H9 (cell line): ENCODE measurements at regions not wholly inside any gene's neighbourhood (a gene's known extent, or its start where the extent isn't known, plus 50 kb on each side); places are given as distances from the start of the nearest gene placed in this dataset.

Experiments
- DNase-seq: peaks from one replicate; pipeline ENCODE4 v3.0.0-alpha.2; 2017
- H2AFZ ChIP-seq: one replicate; pipeline ENCODE4 v1.6.1; 2013; ENCODE audit warnings: mild to moderate bottlenecking, low read length, control low read depth, moderate library complexity
- H2AK5ac ChIP-seq: 2 replicates; pipeline ENCODE4 v1.6.1; 2013; ENCODE audit warnings: low read length, control low read depth, mixed read lengths; ENCODE audit not compliant: insufficient read length
- H2BK120ac ChIP-seq: one replicate; pipeline ENCODE4 v1.6.1; 2013; ENCODE audit warnings: low read depth, mild to moderate bottlenecking, low read length, control low read depth, inconsistent platforms; ENCODE audit not compliant: poor library complexity, severe bottlenecking
- H2BK12ac ChIP-seq: 2 replicates; pipeline ENCODE4 v1.6.1; 2013; ENCODE audit warnings: low read length, control low read depth, mixed read lengths, low read depth; ENCODE audit not compliant: insufficient read length
- H2BK15ac ChIP-seq: 2 replicates; pipeline ENCODE4 v1.6.1; 2013; ENCODE audit warnings: low read depth, low read length, control low read depth
- H2BK20ac ChIP-seq: one replicate; pipeline ENCODE4 v1.6.1; 2013; ENCODE audit warnings: low read depth, mild to moderate bottlenecking, low read length, control low read depth, inconsistent platforms; ENCODE audit not compliant: poor library complexity, severe bottlenecking
- H2BK5ac ChIP-seq: 2 replicates; pipeline ENCODE4 v1.6.1; 2013; ENCODE audit warnings: low read length, control low read depth, mixed read lengths; ENCODE audit not compliant: insufficient read length
- H3K14ac ChIP-seq: 2 replicates; pipeline ENCODE4 v1.6.1; 2013; ENCODE audit warnings: low read length, control low read depth; ENCODE audit not compliant: insufficient read depth
- H3K18ac ChIP-seq: 2 replicates; pipeline ENCODE4 v1.6.1; 2013; ENCODE audit warnings: low read depth, mild to moderate bottlenecking, mixed read lengths, low read length, control low read depth; ENCODE audit not compliant: insufficient read length
- H3K23ac ChIP-seq: 2 replicates; pipeline ENCODE4 v1.6.1; 2013; ENCODE audit warnings: low read length, control low read depth, mixed read lengths, low read depth; ENCODE audit not compliant: insufficient read length
- H3K23me2 ChIP-seq: 2 replicates; pipeline ENCODE4 v1.6.1; 2013; ENCODE audit warnings: low read depth, mild to moderate bottlenecking, mixed read lengths, low read length, control low read depth; ENCODE audit not compliant: insufficient read length, poor library complexity, severe bottlenecking
- H3K27ac ChIP-seq: 2 replicates; pipeline ENCODE4 v1.5.1; 2013; ENCODE audit warnings: low read length, control low read depth, mixed read lengths, low read depth; ENCODE audit not compliant: insufficient read length
- H3K27me3 ChIP-seq: 2 replicates; pipeline ENCODE4 v1.6.1; 2013; ENCODE audit warnings: low read length, control low read depth, inconsistent platforms; ENCODE audit not compliant: insufficient read depth
- H3K4ac ChIP-seq: 2 replicates; pipeline ENCODE4 v1.6.1; 2013; ENCODE audit warnings: low read depth, mild to moderate bottlenecking, control low read depth, inconsistent platforms, low read length, moderate library complexity
- H3K4me1 ChIP-seq: 2 replicates; pipeline ENCODE4 v1.6.1; 2013; ENCODE audit warnings: low read length, control low read depth, inconsistent platforms; ENCODE audit not compliant: insufficient read depth
- H3K4me2 ChIP-seq: 2 replicates; pipeline ENCODE4 v1.6.1; 2013; ENCODE audit warnings: low read length, control low read depth, mixed read lengths; ENCODE audit not compliant: insufficient read length, insufficient read depth
- H3K56ac ChIP-seq: 2 replicates; pipeline ENCODE4 v1.6.1; 2013; ENCODE audit warnings: low read depth, mild to moderate bottlenecking, mixed read lengths, low read length, control low read depth; ENCODE audit not compliant: insufficient read length
- H3K79me1 ChIP-seq: 2 replicates; pipeline ENCODE4 v1.6.1; 2013; ENCODE audit warnings: low read depth, mild to moderate bottlenecking, moderate library complexity, low read length, control low read depth, inconsistent platforms; ENCODE audit not compliant: insufficient read depth, poor library complexity, severe bottlenecking
- H3K79me2 ChIP-seq: 2 replicates; pipeline ENCODE4 v1.6.1; 2013; ENCODE audit warnings: low read length, control low read depth, inconsistent platforms; ENCODE audit not compliant: insufficient read depth
- H3K9ac ChIP-seq: 2 replicates; pipeline ENCODE4 v1.6.1; 2013; ENCODE audit warnings: low read length, control low read depth, mixed read lengths; ENCODE audit not compliant: insufficient read length; ENCODE audit errors: extremely low read depth
- H3K9me3 ChIP-seq: one replicate; pipeline ENCODE4 v1.6.1; 2013; ENCODE audit warnings: low read depth, low read length, inconsistent platforms; ENCODE audit not compliant: control insufficient read depth
- H3T11ph ChIP-seq: one replicate; pipeline ENCODE4 v1.6.1; 2013; ENCODE audit warnings: mild to moderate bottlenecking, low read length, control low read depth, inconsistent platforms
- H4K20me1 ChIP-seq: one replicate; pipeline ENCODE4 v1.6.1; 2013; ENCODE audit not compliant: control insufficient read depth, insufficient read length, insufficient read depth
- H4K5ac ChIP-seq: 2 replicates; pipeline ENCODE4 v1.6.1; 2013; ENCODE audit warnings: low read depth, mild to moderate bottlenecking, mixed read lengths, low read length, control low read depth; ENCODE audit not compliant: insufficient read length
- H4K8ac ChIP-seq: replicated peaks from 2 replicates; pipeline ENCODE4 v1.6.1; 2013; ENCODE audit warnings: low read length, control low read depth, mixed read lengths, low read depth; ENCODE audit not compliant: insufficient read length
- H4K91ac ChIP-seq: 2 replicates; pipeline ENCODE4 v1.6.1; 2013; ENCODE audit warnings: low read depth, mild to moderate bottlenecking, moderate library complexity, mixed read lengths, low read length, control low read depth; ENCODE audit not compliant: insufficient read length
- H3K27ac Mint-ChIP-seq, 3 experiments: 2 replicates in 2 of 3; 3 replicates in 1 of 3; pipeline ENCODE4 v1.8.0; 2020 to 2021; ENCODE audit warnings: mixed read lengths in 3 of 3, mild to moderate bottlenecking in 1 of 3, moderate library complexity in 1 of 3
- H3K27me3 Mint-ChIP-seq: 2 replicates; pipeline ENCODE4 v1.8.0; 2021; ENCODE audit warnings: low read depth, mild to moderate bottlenecking, moderate library complexity, mixed read lengths
- H3K36me3 Mint-ChIP-seq, 3 experiments: 2 replicates in 2 of 3; 3 replicates in 1 of 3; pipeline ENCODE4 v1.8.0; 2020 to 2021; ENCODE audit warnings: low read depth in 3 of 3, mixed read lengths in 3 of 3; ENCODE audit not compliant: insufficient read depth in 1 of 3
- H3K4me1 Mint-ChIP-seq, 2 experiments: 2 replicates each; pipeline ENCODE4 v1.8.0; 2020; ENCODE audit warnings: mixed read lengths in 2 of 2
- H3K4me3 Mint-ChIP-seq, 2 experiments: 2 replicates in 1 of 2; 3 replicates in 1 of 2; pipeline ENCODE4 v1.8.0; 2020 to 2021; ENCODE audit warnings: mild to moderate bottlenecking in 2 of 2, mixed read lengths in 2 of 2, moderate library complexity in 1 of 2
- H3K9me3 Mint-ChIP-seq, 2 experiments: 2 replicates in 1 of 2; 3 replicates in 1 of 2; pipeline ENCODE4 v1.8.0; 2020; ENCODE audit warnings: mild to moderate bottlenecking in 2 of 2, mixed read lengths in 2 of 2, moderate library complexity in 1 of 2
- WGBS: extraction: QIAGEN DNeasy Blood & Tissue Kit; methylation state at CpG from one replicate; pipeline ENCODE4 v1.1.7; 2013; ENCODE audit warnings: missing lambda C conversion rate, low lambda C conversion rate, mixed read lengths; ENCODE audit not compliant: insufficient read length; ENCODE audit errors: extremely low coverage; 5-methylcytosine and 5-hydroxymethylcytosine counted together
- TF ChIP-seq, protein P1 (sequence below): fragments of 200-600 bp; sonication (generic); conservative IDR thresholded peaks from 3 replicates; pipeline ENCODE4 v1.8.0; 2021; ENCODE audit warnings: antibody characterized with exemption, mild to moderate bottlenecking

DNA sequence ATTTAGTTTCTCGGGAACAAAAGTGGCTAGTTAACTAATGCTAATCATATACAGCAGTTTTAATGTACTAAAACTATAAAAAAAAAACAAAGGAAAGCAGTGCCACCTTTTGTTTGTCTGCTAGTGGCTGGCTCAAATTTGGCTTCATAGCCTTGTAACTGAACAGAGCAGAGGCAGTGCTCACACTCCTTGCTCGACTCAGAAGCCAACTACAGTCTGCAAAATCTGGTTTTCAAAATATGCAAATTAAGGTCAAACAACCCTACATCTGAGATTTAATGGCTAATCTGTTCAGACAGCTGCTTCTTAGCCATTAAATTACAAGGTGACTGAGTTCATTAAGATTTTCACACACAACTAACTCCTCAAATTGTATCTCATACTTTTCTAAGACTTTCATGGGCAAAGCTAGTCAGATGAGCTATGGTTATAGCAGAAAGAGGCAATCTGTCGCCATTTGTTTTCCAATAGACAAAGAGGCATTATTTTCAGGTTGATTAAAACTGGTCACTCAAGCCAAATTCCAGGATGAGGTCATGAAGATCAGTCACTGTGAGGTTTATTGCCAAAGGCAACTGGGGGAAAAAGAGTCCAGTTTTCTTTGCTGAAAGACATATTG is 56.8 kb upstream of the EPB41L4A start:
- no peaks in the 10 kb centered on the region for H3K23me2 ChIP-seq
- H2BK15ac ChIP-seq: no peak overlapping the region
- TF ChIP-seq, protein P1, sequence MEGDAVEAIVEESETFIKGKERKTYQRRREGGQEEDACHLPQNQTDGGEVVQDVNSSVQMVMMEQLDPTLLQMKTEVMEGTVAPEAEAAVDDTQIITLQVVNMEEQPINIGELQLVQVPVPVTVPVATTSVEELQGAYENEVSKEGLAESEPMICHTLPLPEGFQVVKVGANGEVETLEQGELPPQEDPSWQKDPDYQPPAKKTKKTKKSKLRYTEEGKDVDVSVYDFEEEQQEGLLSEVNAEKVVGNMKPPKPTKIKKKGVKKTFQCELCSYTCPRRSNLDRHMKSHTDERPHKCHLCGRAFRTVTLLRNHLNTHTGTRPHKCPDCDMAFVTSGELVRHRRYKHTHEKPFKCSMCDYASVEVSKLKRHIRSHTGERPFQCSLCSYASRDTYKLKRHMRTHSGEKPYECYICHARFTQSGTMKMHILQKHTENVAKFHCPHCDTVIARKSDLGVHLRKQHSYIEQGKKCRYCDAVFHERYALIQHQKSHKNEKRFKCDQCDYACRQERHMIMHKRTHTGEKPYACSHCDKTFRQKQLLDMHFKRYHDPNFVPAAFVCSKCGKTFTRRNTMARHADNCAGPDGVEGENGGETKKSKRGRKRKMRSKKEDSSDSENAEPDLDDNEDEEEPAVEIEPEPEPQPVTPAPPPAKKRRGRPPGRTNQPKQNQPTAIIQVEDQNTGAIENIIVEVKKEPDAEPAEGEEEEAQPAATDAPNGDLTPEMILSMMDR: no peak
- H3K27me3 Mint-ChIP-seq: no peaks in the 10 kb centered on the region; the same call in 1 of the 2 replicates
- H3K4me3 Mint-ChIP-seq: no peak overlapping the region
- H3K79me2 ChIP-seq: no peaks in the 10 kb centered on the region
- no peaks in the 10 kb centered on the region for H3K36me3 Mint-ChIP-seq
- H4K91ac ChIP-seq: no peak overlapping the region
- no peak overlapping the region for H2BK20ac ChIP-seq
- H3K4me2 ChIP-seq: no peak overlapping the region
- H4K8ac ChIP-seq: no peak overlapping the region
- H3K56ac ChIP-seq: no peak overlapping the region
- H3K27me3 ChIP-seq: no peaks in the 10 kb centered on the region
- no peak overlapping the region for H2AFZ ChIP-seq
- no peaks in the 10 kb centered on the region for H3K4me1 ChIP-seq
- H4K5ac ChIP-seq: no peak overlapping the region
- H2BK12ac ChIP-seq: no peak overlapping the region
- peaks cover 6% of the 10 kb centered on the region in 2 experiments; a peak in 2 of 4 replicates for H3K4me1 Mint-ChIP-seq
- WGBS: no CpG with 5 or more reads among the region's 3 CpGs
- H2BK5ac ChIP-seq: no peak overlapping the region
- no peak for DNase-seq
- H3K79me1 ChIP-seq: no peaks in the 10 kb centered on the region
- H2AK5ac ChIP-seq: no peak overlapping the region
- H3K9me3 ChIP-seq: no peaks in the 10 kb centered on the region
- H3K23ac ChIP-seq: no peak overlapping the region
- no peak overlapping the region for H3K4ac ChIP-seq
- no peak overlapping the region for H3K14ac ChIP-seq
- no peak overlapping the region for H3K18ac ChIP-seq
- H3K27ac ChIP-seq: no peak overlapping the region
- H3K9me3 Mint-ChIP-seq: no peaks in the 10 kb centered on the region
- H2BK120ac ChIP-seq: no peak overlapping the region
- no peak overlapping the region for H3K9ac ChIP-seq
- no peak overlapping the region for H3K27ac Mint-ChIP-seq
- H3T11ph ChIP-seq: no peak overlapping the region
- no peaks in the 10 kb centered on the region for H4K20me1 ChIP-seq
